Fibroblast of lung (primary cell): ENCODE measurements at regions not wholly inside any gene's neighbourhood (a gene's known extent, or its start where the extent isn't known, plus 50 kb on each side); places are given as distances from the start of the nearest gene placed in this dataset.

ENCODE experiments used
- EZH2 ChIP-seq: IDR thresholded peaks from 2 replicates; pipeline ENCODE4 v1.5.1; 2012; ENCODE audit warnings: low read length, control low read depth, mild to moderate bottlenecking; ENCODE audit errors: missing control alignments
- TF ChIP-seq, protein P1 (sequence below), 2 donors: IDR thresholded peaks in 1 of 2; conservative IDR thresholded peaks in 1 of 2; 1 replicate in 1 of 2; 2 replicates in 1 of 2; pipeline ENCODE4 v1.5.1; 2011 to 2012; ENCODE audit warnings: low read length in 2 of 2, control low read depth in 1 of 2, inconsistent platforms in 1 of 2, low read depth in 1 of 2, mild to moderate bottlenecking in 1 of 2

DNA sequence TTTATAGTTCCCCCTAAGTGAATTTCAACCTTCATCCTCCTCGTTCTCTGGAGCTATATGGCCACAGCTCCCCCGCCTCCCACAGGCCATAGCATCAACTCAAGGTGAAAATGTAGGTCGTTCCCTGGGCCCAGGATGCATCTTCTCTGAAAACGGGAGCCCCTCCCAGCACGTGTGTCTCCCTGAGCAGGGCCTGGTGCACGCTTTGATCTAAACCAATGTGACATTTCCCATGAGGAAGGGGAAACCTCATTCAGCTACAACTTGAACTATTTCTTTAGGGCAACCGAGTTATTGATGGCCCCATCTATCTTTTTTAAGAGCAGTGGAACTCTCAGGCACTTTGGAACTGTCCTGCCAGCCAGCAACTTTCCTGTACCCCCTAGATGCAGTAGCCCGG lies 57.8 kb upstream of the BACE2 start:
- TF ChIP-seq, protein P1, sequence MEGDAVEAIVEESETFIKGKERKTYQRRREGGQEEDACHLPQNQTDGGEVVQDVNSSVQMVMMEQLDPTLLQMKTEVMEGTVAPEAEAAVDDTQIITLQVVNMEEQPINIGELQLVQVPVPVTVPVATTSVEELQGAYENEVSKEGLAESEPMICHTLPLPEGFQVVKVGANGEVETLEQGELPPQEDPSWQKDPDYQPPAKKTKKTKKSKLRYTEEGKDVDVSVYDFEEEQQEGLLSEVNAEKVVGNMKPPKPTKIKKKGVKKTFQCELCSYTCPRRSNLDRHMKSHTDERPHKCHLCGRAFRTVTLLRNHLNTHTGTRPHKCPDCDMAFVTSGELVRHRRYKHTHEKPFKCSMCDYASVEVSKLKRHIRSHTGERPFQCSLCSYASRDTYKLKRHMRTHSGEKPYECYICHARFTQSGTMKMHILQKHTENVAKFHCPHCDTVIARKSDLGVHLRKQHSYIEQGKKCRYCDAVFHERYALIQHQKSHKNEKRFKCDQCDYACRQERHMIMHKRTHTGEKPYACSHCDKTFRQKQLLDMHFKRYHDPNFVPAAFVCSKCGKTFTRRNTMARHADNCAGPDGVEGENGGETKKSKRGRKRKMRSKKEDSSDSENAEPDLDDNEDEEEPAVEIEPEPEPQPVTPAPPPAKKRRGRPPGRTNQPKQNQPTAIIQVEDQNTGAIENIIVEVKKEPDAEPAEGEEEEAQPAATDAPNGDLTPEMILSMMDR (conservative IDR thresholded peaks at IDR 0.05 in 1 of 2, IDR thresholded peaks at IDR 0.05 in 1 of 2; ENCODE audit: low read depth in 1 of 2, low read length in 2 of 2) = no peak
- TF ChIP-seq EZH2 = no peak
